ENCODE measurements at regions not wholly inside any gene's neighbourhood (a gene's known extent, or its start where the extent isn't known, plus 50 kb on each side); places are given as distances from the start of the nearest gene placed in this dataset.

DNA sequence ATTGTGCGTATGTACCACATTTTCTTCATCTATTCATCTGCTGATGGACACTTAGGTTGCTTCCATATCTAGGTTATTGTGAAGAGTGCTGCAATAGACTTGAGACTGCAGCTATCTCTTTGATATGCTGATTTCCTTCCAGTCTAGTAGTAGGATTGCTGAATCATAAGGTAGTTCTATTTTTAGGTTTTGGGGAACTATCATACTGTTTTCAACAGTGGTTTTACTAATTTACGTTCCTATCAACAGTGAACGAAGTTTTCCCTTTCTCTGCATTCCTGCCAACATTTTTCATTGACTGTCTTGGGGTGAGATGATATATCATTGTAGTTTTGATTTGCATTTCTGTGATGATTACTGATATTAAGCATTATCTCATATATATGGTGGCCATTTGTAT, 482.2 kb downstream of the SLC16A7 start:
- no peak for DNase-seq (ENCODE audit: low read depth, low spot score)
- peaks cover 8% of the 10 kb centered on the region for H3K9me3 Mint-ChIP-seq

DNA sequence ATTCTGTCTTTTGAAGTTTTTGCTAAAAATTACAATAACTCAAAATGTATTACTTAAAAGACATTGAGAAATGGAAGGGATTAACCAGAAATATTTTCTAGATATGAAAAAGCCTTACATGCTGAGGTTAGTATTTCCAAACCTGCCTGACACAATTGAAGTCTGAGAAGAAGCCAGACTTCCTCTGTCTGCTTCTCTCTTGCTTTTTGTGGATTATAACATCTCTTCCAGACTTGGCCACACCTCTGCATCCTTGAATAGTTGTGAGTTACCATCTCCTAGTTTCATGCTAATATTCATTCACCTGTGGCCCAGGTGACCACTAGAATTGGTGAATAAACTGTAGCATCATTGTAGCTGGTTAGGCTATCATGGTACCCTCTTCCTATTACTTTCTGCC, 497.6 kb downstream of the SLC16A7 start:
- Mint-ChIP-seq H3K4me3 (no peak overlapping the region), H3K27ac (ENCODE audit: unreplicated experiment) (no peak overlapping the region), H3K36me3 (ENCODE audit: low read depth) (no peaks in the 10 kb centered on the region), H3K4me1 (peaks cover 11% of the 10 kb centered on the region), H3K9me3 (no peaks in the 10 kb centered on the region), H3K27me3 (ENCODE audit: low read depth) (no peaks in the 10 kb centered on the region)
- TF ChIP-seq, protein P1, sequence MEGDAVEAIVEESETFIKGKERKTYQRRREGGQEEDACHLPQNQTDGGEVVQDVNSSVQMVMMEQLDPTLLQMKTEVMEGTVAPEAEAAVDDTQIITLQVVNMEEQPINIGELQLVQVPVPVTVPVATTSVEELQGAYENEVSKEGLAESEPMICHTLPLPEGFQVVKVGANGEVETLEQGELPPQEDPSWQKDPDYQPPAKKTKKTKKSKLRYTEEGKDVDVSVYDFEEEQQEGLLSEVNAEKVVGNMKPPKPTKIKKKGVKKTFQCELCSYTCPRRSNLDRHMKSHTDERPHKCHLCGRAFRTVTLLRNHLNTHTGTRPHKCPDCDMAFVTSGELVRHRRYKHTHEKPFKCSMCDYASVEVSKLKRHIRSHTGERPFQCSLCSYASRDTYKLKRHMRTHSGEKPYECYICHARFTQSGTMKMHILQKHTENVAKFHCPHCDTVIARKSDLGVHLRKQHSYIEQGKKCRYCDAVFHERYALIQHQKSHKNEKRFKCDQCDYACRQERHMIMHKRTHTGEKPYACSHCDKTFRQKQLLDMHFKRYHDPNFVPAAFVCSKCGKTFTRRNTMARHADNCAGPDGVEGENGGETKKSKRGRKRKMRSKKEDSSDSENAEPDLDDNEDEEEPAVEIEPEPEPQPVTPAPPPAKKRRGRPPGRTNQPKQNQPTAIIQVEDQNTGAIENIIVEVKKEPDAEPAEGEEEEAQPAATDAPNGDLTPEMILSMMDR (conservative IDR thresholded peaks at IDR 0.05) = no peak
- DNase-seq (ENCODE audit: low read depth, low spot score) = no peak

More for the DNA sequence above, 482.2 kb downstream of the SLC16A7 start:
- Mint-ChIP-seq H3K27me3 (ENCODE audit: low read depth) (no peaks in the 10 kb centered on the region), H3K4me1 (no peaks in the 10 kb centered on the region), H3K36me3 (ENCODE audit: low read depth) (no peaks in the 10 kb centered on the region), H3K4me3 (no peak overlapping the region), H3K27ac (ENCODE audit: unreplicated experiment) (no peak overlapping the region)
- TF ChIP-seq, protein P1 (conservative IDR thresholded peaks at IDR 0.05) = no peak

DNA sequence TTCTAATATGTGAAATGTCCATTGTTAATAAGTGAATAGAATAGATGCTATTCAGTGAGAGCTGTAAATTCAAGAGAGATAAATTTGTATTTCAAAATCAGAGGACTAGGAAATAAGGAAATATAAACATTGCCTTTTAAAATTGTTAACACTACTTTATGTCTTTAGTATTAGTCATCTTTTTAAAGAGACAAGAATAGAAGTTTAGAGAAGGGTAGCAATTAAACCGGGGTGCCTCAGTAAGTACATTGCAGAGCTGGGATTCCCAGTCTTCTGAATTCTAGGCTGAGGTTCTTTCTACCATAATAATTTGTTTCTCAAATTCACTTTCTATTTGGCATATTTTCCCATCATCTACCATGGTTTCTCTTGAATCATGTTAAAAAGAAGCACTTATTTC, 498.6 kb downstream of the SLC16A7 start:
- peaks cover 11% of the 10 kb centered on the region for H3K4me1 Mint-ChIP-seq
- no peaks in the 10 kb centered on the region for H3K36me3 Mint-ChIP-seq (ENCODE audit: low read depth)
- H3K4me3 Mint-ChIP-seq = no peak overlapping the region
- DNase-seq (ENCODE audit: low read depth, low spot score) = no peak
- TF ChIP-seq, protein P1 (conservative IDR thresholded peaks at IDR 0.05) = no peak
- H3K27me3 Mint-ChIP-seq (ENCODE audit: low read depth) = no peaks in the 10 kb centered on the region
- no peak overlapping the region for H3K27ac Mint-ChIP-seq (ENCODE audit: unreplicated experiment)
- H3K9me3 Mint-ChIP-seq = no peaks in the 10 kb centered on the region

DNA sequence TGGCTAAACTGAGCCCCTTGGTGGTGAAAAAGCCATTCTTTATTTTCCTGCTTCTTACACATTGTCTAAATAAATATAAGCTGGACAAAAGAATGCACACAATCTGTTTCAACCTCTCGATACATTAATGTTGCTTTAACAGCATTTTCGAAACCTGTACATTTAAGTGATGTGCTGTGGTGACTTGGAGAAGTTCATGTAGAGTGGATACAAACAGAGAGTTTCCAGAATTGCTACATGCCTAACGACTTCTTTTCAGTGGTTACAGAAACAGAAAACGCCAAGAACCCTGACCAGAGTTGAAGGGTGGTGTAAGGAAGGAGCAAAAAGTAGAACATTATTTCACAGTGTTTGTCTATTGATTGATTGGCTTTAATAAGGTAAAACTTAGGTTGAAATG, 500.9 kb downstream of the SLC16A7 start:
- H3K9me3 Mint-ChIP-seq = no peaks in the 10 kb centered on the region
- H3K36me3 Mint-ChIP-seq (ENCODE audit: low read depth) = no peaks in the 10 kb centered on the region
- DNase-seq (ENCODE audit: low read depth, low spot score) = no peak
- TF ChIP-seq, protein P1 (conservative IDR thresholded peaks at IDR 0.05) = no peak
- H3K4me3 Mint-ChIP-seq = no peak overlapping the region
- H3K4me1 Mint-ChIP-seq = peaks cover 3% of the 10 kb centered on the region
- no peaks in the 10 kb centered on the region for H3K27me3 Mint-ChIP-seq (ENCODE audit: low read depth)
- H3K27ac Mint-ChIP-seq (ENCODE audit: unreplicated experiment) = no peak overlapping the region

DNA sequence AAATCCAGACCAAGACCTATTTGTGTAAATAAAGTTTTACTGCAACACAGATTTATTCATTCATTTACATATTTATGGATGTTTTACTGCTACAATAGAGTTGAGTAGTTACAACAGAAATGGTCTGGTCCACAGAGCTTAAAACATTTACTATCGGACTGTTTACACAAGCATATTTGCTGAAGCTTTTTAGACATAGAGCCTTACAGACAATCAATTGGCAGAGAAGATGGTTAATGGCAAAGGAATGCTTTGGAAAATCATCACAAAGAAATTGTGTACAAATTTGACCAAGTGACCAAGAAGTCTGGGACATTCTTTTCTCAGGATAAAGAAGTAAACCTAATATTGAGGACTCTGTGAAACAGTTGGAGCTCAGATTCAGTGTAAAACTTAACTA, 504.3 kb downstream of the SLC16A7 start:
- Mint-ChIP-seq H3K27ac (ENCODE audit: unreplicated experiment) (no peak overlapping the region), H3K9me3 (no peaks in the 10 kb centered on the region), H3K4me1 (no peaks in the 10 kb centered on the region), H3K4me3 (no peak overlapping the region), H3K36me3 (ENCODE audit: low read depth) (no peaks in the 10 kb centered on the region), H3K27me3 (ENCODE audit: low read depth) (no peaks in the 10 kb centered on the region)
- TF ChIP-seq, protein P1 (conservative IDR thresholded peaks at IDR 0.05) = no peak
- DNase-seq (ENCODE audit: low read depth, low spot score) = no peak

DNA sequence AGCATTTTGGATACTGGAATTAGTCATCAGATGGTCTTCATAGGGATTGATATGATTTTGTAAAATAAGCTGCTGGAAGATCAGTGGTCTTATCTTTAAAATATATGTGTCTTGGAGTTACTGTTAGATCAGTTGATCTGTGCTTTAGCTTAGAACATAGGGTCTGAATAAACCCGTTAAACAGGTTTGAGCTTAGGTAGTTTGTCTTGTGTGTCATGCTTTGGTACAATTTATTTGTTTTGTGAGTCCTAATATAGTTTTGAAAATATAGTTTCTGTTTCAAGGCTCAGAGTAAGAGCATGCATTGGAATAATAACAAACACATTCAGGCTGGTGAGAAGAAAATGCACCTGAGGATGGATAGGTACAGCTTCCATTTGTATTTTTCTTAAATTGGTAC, 505.0 kb downstream of the SLC16A7 start:
- TF ChIP-seq, protein P1 (conservative IDR thresholded peaks at IDR 0.05) = no peak
- H3K4me1 Mint-ChIP-seq = no peaks in the 10 kb centered on the region
- no peak overlapping the region for H3K27ac Mint-ChIP-seq (ENCODE audit: unreplicated experiment)
- no peaks in the 10 kb centered on the region for H3K9me3 Mint-ChIP-seq
- no peaks in the 10 kb centered on the region for H3K27me3 Mint-ChIP-seq (ENCODE audit: low read depth)
- no peaks in the 10 kb centered on the region for H3K36me3 Mint-ChIP-seq (ENCODE audit: low read depth)
- no peak overlapping the region for H3K4me3 Mint-ChIP-seq
- DNase-seq (ENCODE audit: low read depth, low spot score) = no peak
